ENCODE measurements at regions not wholly inside any gene's neighbourhood (a gene's known extent, or its start where the extent isn't known, plus 50 kb on each side); places are given as distances from the start of the nearest gene placed in this dataset.
"Not testable (repeated sequence)": the region's sequence is repeated elsewhere in the genome, so short reads cannot be mapped to it uniquely, and the experiment has no call there.

DNA sequence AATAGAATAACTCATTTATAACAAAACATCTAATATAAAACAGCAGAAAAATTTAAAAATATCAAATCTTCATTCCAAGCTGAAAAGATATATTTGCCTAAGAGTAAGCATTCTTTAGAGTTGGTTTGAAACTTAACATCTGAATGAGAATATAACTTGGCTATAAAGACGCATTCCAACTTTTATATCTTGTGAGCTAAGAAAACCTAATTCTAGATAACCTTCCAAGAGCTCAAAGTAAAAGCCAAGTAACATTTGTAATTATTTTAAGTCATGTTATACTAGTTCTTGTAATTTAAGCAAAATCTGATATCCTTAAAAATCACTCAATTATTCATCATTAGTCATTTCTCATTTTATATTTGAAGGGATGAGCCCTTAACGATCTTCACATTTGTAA, 368.9 kb downstream of the C12orf50 start:
- peaks cover 10% of the 10 kb centered on the region for H3K4me1 Mint-ChIP-seq (ENCODE audit: low read depth)
- H3K9me3 Mint-ChIP-seq, result no peaks in the 10 kb centered on the region
- no peak overlapping the region for H3K4me3 Mint-ChIP-seq
- no peaks in the 10 kb centered on the region for H3K27me3 Mint-ChIP-seq
- no peak overlapping the region for H3K27ac Mint-ChIP-seq
- no peaks in the 10 kb centered on the region for H3K36me3 Mint-ChIP-seq (ENCODE audit: low read depth)

DNA sequence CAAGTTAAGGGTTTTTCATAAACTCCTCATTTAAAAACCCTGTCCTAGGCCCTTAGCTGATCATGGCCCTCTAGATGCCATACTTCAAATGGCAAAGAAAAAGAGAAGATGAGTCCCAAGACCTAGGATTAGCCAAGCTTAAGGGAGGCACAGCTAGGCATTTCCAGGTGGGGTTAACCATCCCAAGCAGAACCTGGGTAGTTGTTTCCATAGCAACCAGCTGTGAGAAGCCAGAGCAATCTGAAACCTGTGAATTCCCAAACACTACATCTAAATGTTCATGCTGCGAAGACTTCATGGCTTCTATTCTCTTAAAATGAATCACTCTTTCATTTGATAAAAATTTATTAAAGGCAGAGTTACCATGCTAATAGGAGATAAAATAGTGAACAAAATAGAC, 372.9 kb downstream of the C12orf50 start:
- Mint-ChIP-seq H3K27me3 (no peaks in the 10 kb centered on the region), H3K36me3 (ENCODE audit: low read depth) (no peaks in the 10 kb centered on the region), H3K9me3 (no peaks in the 10 kb centered on the region), H3K27ac (no peak overlapping the region), H3K4me3 (no peak overlapping the region), H3K4me1 (ENCODE audit: low read depth) (peaks cover under 1% of the 10 kb centered on the region)

- H3K27ac Mint-ChIP-seq, result no peak overlapping the region
- no peaks in the 10 kb centered on the region for H3K4me1 Mint-ChIP-seq (ENCODE audit: low read depth)
- H3K9me3 Mint-ChIP-seq, result peaks cover 4% of the 10 kb centered on the region
- H3K4me3 Mint-ChIP-seq, result no peak overlapping the region
- no peaks in the 10 kb centered on the region for H3K27me3 Mint-ChIP-seq
- H3K36me3 Mint-ChIP-seq (ENCODE audit: low read depth), result no peaks in the 10 kb centered on the region
Observed at GRCh38 chr12:87651670-87652425, 377.4 kb downstream of the C12orf50 start.

DNA sequence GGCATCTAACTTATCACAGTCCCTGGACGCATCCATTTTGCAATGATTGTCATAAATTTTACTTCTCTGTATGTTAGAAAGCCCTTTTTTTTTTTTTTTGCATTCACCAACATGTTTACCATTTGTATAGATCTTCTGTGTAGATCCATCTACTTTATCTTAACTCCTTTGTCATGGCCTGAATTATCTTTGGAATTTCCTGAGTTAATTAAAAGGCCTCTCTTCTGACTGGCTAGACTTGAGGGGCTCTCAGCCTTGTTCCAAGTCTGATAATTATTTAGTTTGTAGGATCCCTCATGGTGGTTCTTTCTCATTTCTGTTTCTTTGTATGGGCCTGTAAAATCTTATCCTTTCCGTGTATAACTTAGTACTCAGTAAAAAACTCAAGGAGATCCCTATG, 387.0 kb downstream of the C12orf50 start:
- no peaks in the 10 kb centered on the region for H3K4me1 Mint-ChIP-seq (ENCODE audit: low read depth)
- H3K4me3 Mint-ChIP-seq, result no peak overlapping the region
- no peak overlapping the region for H3K27ac Mint-ChIP-seq
- H3K36me3 Mint-ChIP-seq (ENCODE audit: low read depth), result no peaks in the 10 kb centered on the region
- no peaks in the 10 kb centered on the region for H3K27me3 Mint-ChIP-seq
- no peaks in the 10 kb centered on the region for H3K9me3 Mint-ChIP-seq

GRCh38 chr12:87618199-87618598, 411.0 kb downstream of the C12orf50 start:
- H3K4me1 Mint-ChIP-seq (ENCODE audit: low read depth), result no peaks in the 10 kb centered on the region
- H3K36me3 Mint-ChIP-seq (ENCODE audit: low read depth), result no peaks in the 10 kb centered on the region
- H3K9me3 Mint-ChIP-seq, result peaks cover 5% of the 10 kb centered on the region
- H3K4me3 Mint-ChIP-seq, result no peak overlapping the region
- no peak overlapping the region for H3K27ac Mint-ChIP-seq
- no peaks in the 10 kb centered on the region for H3K27me3 Mint-ChIP-seq

- H3K27ac Mint-ChIP-seq, result no peak overlapping the region
Observed at GRCh38 chr12:87612996-87613395, 416.2 kb downstream of the C12orf50 start.

GRCh38 chr12:87608321-87608720, 420.9 kb downstream of the C12orf50 start:
- Mint-ChIP-seq H3K36me3 (ENCODE audit: low read depth) (no peaks in the 10 kb centered on the region), H3K9me3 (peaks cover 18% of the 10 kb centered on the region), H3K4me3 (no peak overlapping the region), H3K27me3 (no peaks in the 10 kb centered on the region), H3K4me1 (ENCODE audit: low read depth) (no peaks in the 10 kb centered on the region), H3K27ac (no peak overlapping the region)

More at GRCh38 chr12:87612996-87613395, 416.2 kb downstream of the C12orf50 start:
- H3K4me1 Mint-ChIP-seq (ENCODE audit: low read depth), result no peaks in the 10 kb centered on the region
- H3K9me3 Mint-ChIP-seq, result peaks cover 10% of the 10 kb centered on the region
- no peaks in the 10 kb centered on the region for H3K27me3 Mint-ChIP-seq
- no peaks in the 10 kb centered on the region for H3K36me3 Mint-ChIP-seq (ENCODE audit: low read depth)
- H3K4me3 Mint-ChIP-seq, result no peak overlapping the region

DNA sequence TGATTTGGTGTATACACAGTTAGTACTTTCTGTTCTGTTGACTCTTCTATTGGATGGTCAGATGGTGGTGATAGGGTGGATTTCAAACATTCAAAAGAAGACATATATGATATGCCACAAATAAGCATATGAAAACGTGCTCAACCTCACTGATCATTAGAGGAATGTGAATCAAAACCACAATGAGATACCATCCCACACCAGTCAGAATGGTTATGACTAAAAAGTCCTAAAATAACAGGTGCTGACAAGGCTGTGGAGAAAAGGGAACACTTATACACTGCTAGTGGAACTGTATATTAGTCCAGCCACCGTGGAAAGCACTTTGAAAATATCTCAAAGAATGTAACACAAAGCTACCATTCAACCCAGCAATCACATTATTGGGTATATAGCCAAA, 425.5 kb downstream of the C12orf50 start:
- H3K27me3 Mint-ChIP-seq, result no peaks in the 10 kb centered on the region
- H3K36me3 Mint-ChIP-seq (ENCODE audit: low read depth), result no peaks in the 10 kb centered on the region
- H3K27ac Mint-ChIP-seq, result no peak overlapping the region
- no peaks in the 10 kb centered on the region for H3K4me1 Mint-ChIP-seq (ENCODE audit: low read depth)
- H3K4me3 Mint-ChIP-seq, result no peak overlapping the region
- H3K9me3 Mint-ChIP-seq, result peaks cover 18% of the 10 kb centered on the region

DNA sequence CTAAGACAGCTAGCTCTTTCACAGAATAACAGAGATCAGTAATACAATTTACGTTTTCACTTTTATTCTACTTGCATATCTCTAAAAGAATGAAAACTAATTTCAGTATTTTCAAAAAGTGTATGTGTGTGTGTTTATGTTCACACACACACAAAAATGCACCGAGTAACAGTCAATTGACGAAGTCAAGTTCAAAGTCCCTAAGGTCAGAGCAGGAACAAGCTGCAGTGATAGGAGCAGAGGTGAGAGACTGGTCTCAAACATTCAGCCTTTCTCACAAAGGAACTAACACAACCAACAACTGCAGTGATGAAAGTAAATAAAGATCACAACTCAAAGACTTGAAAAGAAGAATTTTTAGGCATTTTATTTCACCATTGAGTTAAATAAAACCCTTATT, 429.7 kb downstream of the C12orf50 start:
- no peak overlapping the region for H3K4me3 Mint-ChIP-seq
- H3K36me3 Mint-ChIP-seq (ENCODE audit: low read depth), result no peaks in the 10 kb centered on the region
- H3K9me3 Mint-ChIP-seq, result peaks cover 9% of the 10 kb centered on the region
- no peaks in the 10 kb centered on the region for H3K4me1 Mint-ChIP-seq (ENCODE audit: low read depth)
- no peaks in the 10 kb centered on the region for H3K27me3 Mint-ChIP-seq
- H3K27ac Mint-ChIP-seq, result no peak overlapping the region

GRCh38 chr12:87597114-87597513, 432.1 kb downstream of the C12orf50 start:
- Mint-ChIP-seq H3K27me3 (no peaks in the 10 kb centered on the region), H3K9me3 (peaks cover 3% of the 10 kb centered on the region), H3K4me1 (ENCODE audit: low read depth) (no peaks in the 10 kb centered on the region), H3K27ac (no peak overlapping the region), H3K4me3 (no peak overlapping the region), H3K36me3 (ENCODE audit: low read depth) (no peaks in the 10 kb centered on the region)

DNA sequence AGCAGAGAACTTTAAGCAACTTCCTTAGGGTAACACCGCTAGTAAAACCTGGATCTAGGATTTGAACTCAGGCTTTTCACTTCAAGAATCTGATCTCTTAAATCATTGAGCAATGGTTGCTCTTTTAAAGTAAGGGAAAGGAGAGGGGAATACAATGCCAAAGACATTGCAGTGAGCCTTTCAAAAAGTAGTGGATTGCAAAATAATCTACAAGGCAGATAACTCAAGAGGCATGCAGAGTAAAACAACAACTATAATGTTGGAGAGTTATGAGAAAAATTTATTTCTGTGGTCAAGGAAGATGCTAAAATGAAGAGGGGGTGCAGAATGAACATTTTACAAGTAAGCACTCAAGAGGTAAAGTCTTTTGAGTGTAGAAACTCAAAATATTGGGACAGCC, 432.6 kb downstream of the C12orf50 start:
- Mint-ChIP-seq H3K4me3 (no peak overlapping the region), H3K27ac (no peak overlapping the region), H3K4me1 (ENCODE audit: low read depth) (no peaks in the 10 kb centered on the region), H3K27me3 (no peaks in the 10 kb centered on the region), H3K9me3 (peaks cover 3% of the 10 kb centered on the region), H3K36me3 (ENCODE audit: low read depth) (no peaks in the 10 kb centered on the region)

DNA sequence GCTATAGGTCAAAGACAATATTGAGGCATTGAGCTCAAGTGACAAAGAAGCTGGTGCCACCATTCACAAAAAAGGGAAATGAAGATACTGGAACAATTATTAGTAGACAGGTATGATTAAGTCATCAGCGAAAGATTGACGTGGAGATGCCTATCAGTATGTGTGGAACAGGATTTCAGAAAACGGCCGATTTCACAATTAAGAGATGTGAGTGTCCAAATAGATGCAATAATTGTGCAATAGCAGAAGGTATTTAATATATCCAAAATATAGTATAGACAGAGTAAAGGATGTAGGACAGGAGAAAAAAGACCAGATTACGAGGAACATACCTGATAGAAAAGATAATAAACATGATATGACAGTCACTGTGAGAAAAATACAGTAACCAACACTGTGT, 433.1 kb downstream of the C12orf50 start:
- Mint-ChIP-seq H3K36me3 (ENCODE audit: low read depth) (no peaks in the 10 kb centered on the region), H3K27me3 (no peaks in the 10 kb centered on the region), H3K4me1 (ENCODE audit: low read depth) (no peaks in the 10 kb centered on the region), H3K27ac (no peak overlapping the region), H3K9me3 (peaks cover 3% of the 10 kb centered on the region), H3K4me3 (no peak overlapping the region)

DNA sequence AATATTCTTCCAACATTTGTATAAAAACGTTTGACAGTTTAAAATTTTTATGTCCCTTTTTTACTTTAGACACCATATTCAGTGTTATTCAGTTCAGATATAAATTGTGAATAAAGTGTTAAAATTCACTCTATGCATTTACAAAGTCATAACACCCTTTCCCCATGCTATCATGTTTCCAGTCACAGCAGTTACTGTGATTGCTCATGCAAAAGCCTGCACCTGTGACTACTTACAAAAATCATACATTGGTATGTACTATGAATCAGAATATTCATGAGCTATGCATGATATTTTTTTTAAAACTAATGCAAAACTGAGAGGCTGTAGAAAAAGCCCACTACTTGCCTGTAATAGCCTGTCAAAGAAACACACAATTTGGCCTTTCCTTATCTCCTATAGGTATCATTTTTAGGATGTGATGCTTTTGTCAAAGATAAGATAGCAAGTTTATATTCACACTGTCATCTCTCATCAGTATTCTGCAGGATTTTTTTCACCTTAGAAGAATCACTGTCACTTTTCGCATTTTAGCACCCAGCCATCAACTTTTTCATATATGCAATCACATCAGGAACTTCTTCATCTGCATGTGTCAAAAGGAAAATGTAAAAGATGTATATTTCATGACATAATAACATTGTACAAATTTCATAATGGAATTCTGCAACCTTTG, 443.2 kb downstream of the C12orf50 start:
- Mint-ChIP-seq H3K27ac (no peak overlapping the region), H3K4me3 (no peak overlapping the region), H3K27me3 (no peaks in the 10 kb centered on the region), H3K9me3 (no peaks in the 10 kb centered on the region), H3K36me3 (ENCODE audit: low read depth) (no peaks in the 10 kb centered on the region), H3K4me1 (ENCODE audit: low read depth) (no peaks in the 10 kb centered on the region)

- H3K4me1 Mint-ChIP-seq (ENCODE audit: low read depth); H3K27me3 Mint-ChIP-seq; H3K9me3 Mint-ChIP-seq; H3K36me3 Mint-ChIP-seq (ENCODE audit: low read depth); H3K27ac Mint-ChIP-seq; H3K4me3 Mint-ChIP-seq: not testable (repeated sequence)
Observed at GRCh38 chr12:87579091-87579490, 450.1 kb downstream of the C12orf50 start.

GRCh38 chr12:87575906-87576305, 453.3 kb downstream of the C12orf50 start:
- Mint-ChIP-seq H3K9me3 (peaks cover 6% of the 10 kb centered on the region), H3K27me3 (no peaks in the 10 kb centered on the region), H3K4me3 (no peak overlapping the region), H3K27ac (no peak overlapping the region), H3K36me3 (ENCODE audit: low read depth) (no peaks in the 10 kb centered on the region), H3K4me1 (ENCODE audit: low read depth) (no peaks in the 10 kb centered on the region)

DNA sequence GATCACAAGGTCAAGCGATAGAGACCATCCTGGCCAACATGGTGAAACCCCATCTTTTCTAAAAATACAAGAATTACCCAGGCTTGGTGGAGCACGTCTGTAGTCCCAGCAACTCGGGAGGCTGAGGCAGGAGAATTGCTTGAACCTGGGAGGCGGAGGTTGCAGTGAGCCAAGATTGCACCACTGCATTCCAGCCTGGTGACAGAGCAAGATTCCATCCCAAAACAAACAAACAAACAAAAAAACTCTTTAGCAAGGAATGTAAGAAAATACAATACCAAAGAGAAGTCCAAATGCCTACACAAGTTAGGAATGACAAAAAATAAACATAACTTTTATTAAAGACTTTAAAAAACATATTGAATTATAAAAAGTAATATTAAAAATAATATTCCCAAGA, 462.3 kb downstream of the C12orf50 start:
- H3K9me3 Mint-ChIP-seq; H3K4me3 Mint-ChIP-seq; H3K4me1 Mint-ChIP-seq (ENCODE audit: low read depth); H3K27ac Mint-ChIP-seq; H3K36me3 Mint-ChIP-seq (ENCODE audit: low read depth); H3K27me3 Mint-ChIP-seq: not testable (repeated sequence)
